HCT116 (cell line): ENCODE measurements at regions not wholly inside any gene's neighbourhood (a gene's known extent, or its start where the extent isn't known, plus 50 kb on each side); places are given as distances from the start of the nearest gene placed in this dataset.

Experiments used
- ATAC-seq: fragments of 200-7000 bp; cut with Tn5 transposase; 2 replicates; pipeline ENCODE4 v1.9.1; 2020; ENCODE audit warnings: mild to moderate bottlenecking, moderate library complexity
- BruUV-seq: library from RNA; stranded (reverse); fragments of 400-500 nt; replicated peaks from 2 replicates; lab custom pipeline; 2021; lab: Mats Ljungman, UMichigan
- CTCF ChIA-PET: fragments of 300-600 bp; sonication (Branson Sonifier 250); formaldehyde crosslinking; loops from one replicate; lab custom pipeline; 2021; ENCODE audit warnings: antibody characterized with exemption; lab: Charles Lee
- POLR2A ChIA-PET: fragments of 300-600, 350-600 bp; sonication (Branson Sonifier 250); formaldehyde crosslinking; loops from one replicate; lab custom pipeline; 2021; ENCODE audit warnings: antibody characterized with exemption; lab: Charles Lee
- RAD21 ChIA-PET, 2 experiments: fragments of 300-600 bp; sonication (Branson Sonifier 250); formaldehyde crosslinking; loops; one replicate each; lab custom pipeline; 2023; ENCODE audit warnings: low total read pairs in 2 of 2; ENCODE audit not compliant: uncharacterized antibody in 2 of 2, unreplicated experiment in 2 of 2, low non-redundant PET in 1 of 2; lab: Charles Lee
- DNase-seq: peaks from one replicate; pipeline ENCODE4 v3.0.0-alpha.2; 2010; ENCODE audit warnings: low read depth, low spot score
- H2AFZ ChIP-seq: fragments of 200-600 bp; shearing (Covaris generic), sonication (generic); 2 replicates; pipeline ENCODE4 v1.6.1; 2017; ENCODE audit warnings: low read depth, mixed run types, mixed read lengths, antibody characterized with exemption, low read length; ENCODE audit not compliant: poor library complexity, severe bottlenecking
- H3K27ac ChIP-seq: 2 replicates; pipeline ENCODE4 v1.5.1; 2012; ENCODE audit warnings: low read depth, low read length
- H3K27me3 ChIP-seq: fragments of 200-600 bp; sonication (generic); 2 replicates; pipeline ENCODE4 v1.6.1; 2016; ENCODE audit warnings: mixed run types, low read length, mixed read lengths; ENCODE audit not compliant: insufficient read depth
- H3K36me3 ChIP-seq, 2 experiments: fragments of 200-500 bp in 1 of 2; fragments of 200-600 bp in 1 of 2; sonication (Bioruptor generic) in 1 of 2; sonication (generic) in 1 of 2; 2 replicates each; pipeline versions ENCODE4 v1.5.1 to v1.6.1; 2014 to 2016; ENCODE audit warnings: low read length in 2 of 2, inconsistent platforms in 1 of 2, mixed read lengths in 1 of 2, mixed run types in 1 of 2; ENCODE audit not compliant: insufficient read depth in 2 of 2, control insufficient read depth in 1 of 2
- H3K4me1 ChIP-seq, 2 experiments: fragments of 200-600 bp in 1 of 2; sonication (generic) in 1 of 2; 2 replicates each; pipeline versions ENCODE4 v1.5.1 to v1.6.1; 2012 to 2017; ENCODE audit warnings: low read length in 2 of 2, inconsistent platforms in 1 of 2, mild to moderate bottlenecking in 1 of 2, mixed read lengths in 1 of 2, mixed run types in 1 of 2, moderate library complexity in 1 of 2; ENCODE audit not compliant: insufficient read depth in 2 of 2, control insufficient read depth in 1 of 2
- H3K4me2 ChIP-seq: fragments of 200-600 bp; sonication (generic); 2 replicates; pipeline ENCODE4 v1.6.1; 2017; ENCODE audit warnings: mixed run types, low read length, mixed read lengths
- H3K4me3 ChIP-seq, 2 experiments: fragments of 200-600 bp in 1 of 2; sonication (generic) in 1 of 2; replicated peaks in 1 of 2; 2 replicates each; pipeline ENCODE4 v1.5.1; 2011 to 2016; ENCODE audit warnings: low read length in 2 of 2, control low read depth in 1 of 2, low read depth in 1 of 2, mild to moderate bottlenecking in 1 of 2, mixed read lengths in 1 of 2, mixed run types in 1 of 2
- H3K79me2 ChIP-seq: fragments of 200-600 bp; sonication (generic); 2 replicates; pipeline ENCODE4 v1.6.1; 2017; ENCODE audit warnings: mild to moderate bottlenecking, mixed run types, low read length, moderate library complexity, mixed read lengths; ENCODE audit not compliant: insufficient read depth
- H3K9ac ChIP-seq: fragments of 200-600 bp; sonication (generic); 2 replicates; pipeline ENCODE4 v1.6.1; 2016; ENCODE audit warnings: low read length, mixed read lengths
- H3K9me2 ChIP-seq: fragments of 200-600 bp; sonication (generic), shearing (Covaris generic); 2 replicates; pipeline ENCODE4 v1.6.1; 2017; ENCODE audit warnings: mixed run types, mild to moderate bottlenecking, moderate library complexity; ENCODE audit not compliant: insufficient read depth
- H3K9me3 ChIP-seq, 2 experiments: fragments of 200-500 bp in 1 of 2; fragments of 200-600 bp in 1 of 2; sonication (Bioruptor generic) in 1 of 2; sonication (generic) in 1 of 2; 2 replicates each; pipeline ENCODE4 v1.6.1; 2014 to 2017; ENCODE audit warnings: low read length in 2 of 2, mixed read lengths in 2 of 2, inconsistent platforms in 1 of 2, low read depth in 1 of 2, mild to moderate bottlenecking in 1 of 2, mixed run types in 1 of 2, moderate library complexity in 1 of 2; ENCODE audit not compliant: control insufficient read depth in 1 of 2, insufficient read depth in 1 of 2
- H4K20me1 ChIP-seq: fragments of 200-600 bp; sonication (generic), shearing (Covaris generic); 2 replicates; pipeline ENCODE4 v1.6.1; 2017; ENCODE audit warnings: mixed run types, mild to moderate bottlenecking, moderate library complexity; ENCODE audit not compliant: insufficient read depth
- CEBPB ChIP-seq: IDR thresholded peaks from 2 replicates; pipeline ENCODE4 v1.6.1; 2012; ENCODE audit warnings: low read depth
- EGR1 ChIP-seq: IDR thresholded peaks from 2 replicates; pipeline ENCODE4 v1.6.1; 2012; ENCODE audit warnings: low read depth
- ELF1 ChIP-seq: IDR thresholded peaks from 2 replicates; pipeline ENCODE4 v1.6.1; 2012; ENCODE audit warnings: low read depth, borderline replicate concordance
- JUND ChIP-seq: IDR thresholded peaks from 2 replicates; pipeline ENCODE4 v1.6.1; 2012
- POLR2AphosphoS5 ChIP-seq: IDR thresholded peaks from 2 replicates; pipeline ENCODE4 v1.6.1; 2011; ENCODE audit warnings: mild to moderate bottlenecking, low read depth, low read length, moderate library complexity
- RAD21 ChIP-seq: IDR thresholded peaks from 2 replicates; pipeline ENCODE4 v1.6.1; 2012; ENCODE audit warnings: low read depth, mild to moderate bottlenecking
- SP1 ChIP-seq: IDR thresholded peaks from 2 replicates; pipeline ENCODE4 v1.6.1; 2012; ENCODE audit warnings: low read depth
- TCF7L2 ChIP-seq: IDR thresholded peaks from 2 replicates; pipeline ENCODE4 v1.7.0; 2011; ENCODE audit warnings: borderline replicate concordance, inconsistent platforms; ENCODE audit not compliant: insufficient read depth, insufficient read length; ENCODE audit errors: extremely low read depth
- YY1 ChIP-seq: IDR thresholded peaks from 2 replicates; pipeline ENCODE4 v1.6.1; 2011; ENCODE audit warnings: low read length, low read depth, moderate library complexity, mild to moderate bottlenecking; ENCODE audit not compliant: insufficient replicate concordance; ENCODE audit errors: extremely low read depth
- ZFX ChIP-seq: fragments of 450-650 bp; IDR thresholded peaks from 2 replicates; pipeline ENCODE4 v1.6.1; 2017
- ZNF274 ChIP-seq: fragments of 200-500 bp; sonication (Bioruptor generic); IDR thresholded peaks from 2 replicates; pipeline ENCODE4 v1.6.1; 2014; ENCODE audit warnings: mild to moderate bottlenecking, low read depth, low read length, inconsistent platforms
- intact Hi-C: fragments of 100-400 bp; cut with micrococcal nuclease; formaldehyde crosslinking; loops from 2 replicates; pipeline ENCODE4 v1.10.0; 2022
- TF ChIP-seq, protein P1 (sequence below), 3 experiments: fragments of 200-600 bp in 1 of 3; sonication (generic) in 1 of 3; IDR thresholded peaks in 2 of 3; conservative IDR thresholded peaks in 1 of 3; 2 replicates each; pipeline ENCODE4 v1.5.1; 2012 to 2017; ENCODE audit warnings: low read depth in 2 of 3, low read length in 2 of 3, antibody characterized with exemption in 1 of 3, borderline replicate concordance in 1 of 3, control low read depth in 1 of 3, mild to moderate bottlenecking in 1 of 3, mixed read lengths in 1 of 3, mixed run types in 1 of 3, moderate library complexity in 1 of 3; ENCODE audit not compliant: insufficient read depth in 1 of 3
- TF ChIP-seq, protein P2 (sequence below): IDR thresholded peaks from 2 replicates; pipeline ENCODE4 v1.6.1; 2011; ENCODE audit warnings: mild to moderate bottlenecking, low read length, moderate library complexity; ENCODE audit not compliant: insufficient replicate concordance; ENCODE audit errors: extremely low read depth
- TF ChIP-seq, protein P3 (sequence below): IDR thresholded peaks from 2 replicates; pipeline ENCODE4 v1.6.1; 2012
- TF ChIP-seq, protein P4 (sequence below): IDR thresholded peaks from 2 replicates; pipeline ENCODE4 v1.6.1; 2012; ENCODE audit warnings: low read depth

DNA sequence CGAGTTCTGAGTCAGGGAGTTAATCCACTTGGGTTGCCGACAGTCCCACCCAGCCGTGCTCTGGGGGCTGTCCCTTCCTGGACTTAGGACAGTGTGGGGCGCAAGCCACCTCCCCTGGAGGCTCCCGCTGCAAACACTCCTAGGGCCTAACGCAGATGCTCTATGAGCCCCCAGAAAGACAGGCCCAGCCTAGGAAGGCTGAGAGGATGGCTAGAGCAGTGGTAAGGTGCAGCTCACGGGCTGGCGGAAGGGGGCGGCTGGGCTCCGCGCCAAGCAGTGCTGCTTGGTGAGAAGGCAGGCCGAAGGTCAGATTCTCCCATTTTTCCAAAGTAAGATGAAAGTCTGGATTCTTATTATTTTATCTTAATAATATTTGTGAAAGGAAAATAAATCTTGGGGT is 84.6 kb upstream of the ALDH1L1 start:
- CTCF ChIA-PET = no interaction called here
- BruUV-seq = no TSS peak
- no peak overlapping the region for H3K4me2 ChIP-seq
- no peak for TF ChIP-seq ZFX
- TF ChIP-seq YY1 = no peak
- TF ChIP-seq POLR2AphosphoS5 = no peak
- TF ChIP-seq RAD21 = no peak
- TF ChIP-seq, protein P1, sequence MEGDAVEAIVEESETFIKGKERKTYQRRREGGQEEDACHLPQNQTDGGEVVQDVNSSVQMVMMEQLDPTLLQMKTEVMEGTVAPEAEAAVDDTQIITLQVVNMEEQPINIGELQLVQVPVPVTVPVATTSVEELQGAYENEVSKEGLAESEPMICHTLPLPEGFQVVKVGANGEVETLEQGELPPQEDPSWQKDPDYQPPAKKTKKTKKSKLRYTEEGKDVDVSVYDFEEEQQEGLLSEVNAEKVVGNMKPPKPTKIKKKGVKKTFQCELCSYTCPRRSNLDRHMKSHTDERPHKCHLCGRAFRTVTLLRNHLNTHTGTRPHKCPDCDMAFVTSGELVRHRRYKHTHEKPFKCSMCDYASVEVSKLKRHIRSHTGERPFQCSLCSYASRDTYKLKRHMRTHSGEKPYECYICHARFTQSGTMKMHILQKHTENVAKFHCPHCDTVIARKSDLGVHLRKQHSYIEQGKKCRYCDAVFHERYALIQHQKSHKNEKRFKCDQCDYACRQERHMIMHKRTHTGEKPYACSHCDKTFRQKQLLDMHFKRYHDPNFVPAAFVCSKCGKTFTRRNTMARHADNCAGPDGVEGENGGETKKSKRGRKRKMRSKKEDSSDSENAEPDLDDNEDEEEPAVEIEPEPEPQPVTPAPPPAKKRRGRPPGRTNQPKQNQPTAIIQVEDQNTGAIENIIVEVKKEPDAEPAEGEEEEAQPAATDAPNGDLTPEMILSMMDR (IDR thresholded peaks at IDR 0.05 in 2 of 3, conservative IDR thresholded peaks at IDR 0.05 in 1 of 3; ENCODE audit: borderline replicate concordance in 1 of 3, insufficient read depth in 1 of 3, low read depth in 2 of 3, low read length in 2 of 3) = no peak
- TF ChIP-seq CEBPB = no peak
- TF ChIP-seq JUND = no peak
- TF ChIP-seq ELF1 = no peak
- TF ChIP-seq, protein P2, sequence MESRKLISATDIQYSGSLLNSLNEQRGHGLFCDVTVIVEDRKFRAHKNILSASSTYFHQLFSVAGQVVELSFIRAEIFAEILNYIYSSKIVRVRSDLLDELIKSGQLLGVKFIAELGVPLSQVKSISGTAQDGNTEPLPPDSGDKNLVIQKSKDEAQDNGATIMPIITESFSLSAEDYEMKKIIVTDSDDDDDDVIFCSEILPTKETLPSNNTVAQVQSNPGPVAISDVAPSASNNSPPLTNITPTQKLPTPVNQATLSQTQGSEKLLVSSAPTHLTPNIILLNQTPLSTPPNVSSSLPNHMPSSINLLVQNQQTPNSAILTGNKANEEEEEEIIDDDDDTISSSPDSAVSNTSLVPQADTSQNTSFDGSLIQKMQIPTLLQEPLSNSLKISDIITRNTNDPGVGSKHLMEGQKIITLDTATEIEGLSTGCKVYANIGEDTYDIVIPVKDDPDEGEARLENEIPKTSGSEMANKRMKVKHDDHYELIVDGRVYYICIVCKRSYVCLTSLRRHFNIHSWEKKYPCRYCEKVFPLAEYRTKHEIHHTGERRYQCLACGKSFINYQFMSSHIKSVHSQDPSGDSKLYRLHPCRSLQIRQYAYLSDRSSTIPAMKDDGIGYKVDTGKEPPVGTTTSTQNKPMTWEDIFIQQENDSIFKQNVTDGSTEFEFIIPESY = no peak
- TF ChIP-seq, protein P3, sequence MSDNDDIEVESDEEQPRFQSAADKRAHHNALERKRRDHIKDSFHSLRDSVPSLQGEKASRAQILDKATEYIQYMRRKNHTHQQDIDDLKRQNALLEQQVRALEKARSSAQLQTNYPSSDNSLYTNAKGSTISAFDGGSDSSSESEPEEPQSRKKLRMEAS = no peak
- TF ChIP-seq, protein P4, sequence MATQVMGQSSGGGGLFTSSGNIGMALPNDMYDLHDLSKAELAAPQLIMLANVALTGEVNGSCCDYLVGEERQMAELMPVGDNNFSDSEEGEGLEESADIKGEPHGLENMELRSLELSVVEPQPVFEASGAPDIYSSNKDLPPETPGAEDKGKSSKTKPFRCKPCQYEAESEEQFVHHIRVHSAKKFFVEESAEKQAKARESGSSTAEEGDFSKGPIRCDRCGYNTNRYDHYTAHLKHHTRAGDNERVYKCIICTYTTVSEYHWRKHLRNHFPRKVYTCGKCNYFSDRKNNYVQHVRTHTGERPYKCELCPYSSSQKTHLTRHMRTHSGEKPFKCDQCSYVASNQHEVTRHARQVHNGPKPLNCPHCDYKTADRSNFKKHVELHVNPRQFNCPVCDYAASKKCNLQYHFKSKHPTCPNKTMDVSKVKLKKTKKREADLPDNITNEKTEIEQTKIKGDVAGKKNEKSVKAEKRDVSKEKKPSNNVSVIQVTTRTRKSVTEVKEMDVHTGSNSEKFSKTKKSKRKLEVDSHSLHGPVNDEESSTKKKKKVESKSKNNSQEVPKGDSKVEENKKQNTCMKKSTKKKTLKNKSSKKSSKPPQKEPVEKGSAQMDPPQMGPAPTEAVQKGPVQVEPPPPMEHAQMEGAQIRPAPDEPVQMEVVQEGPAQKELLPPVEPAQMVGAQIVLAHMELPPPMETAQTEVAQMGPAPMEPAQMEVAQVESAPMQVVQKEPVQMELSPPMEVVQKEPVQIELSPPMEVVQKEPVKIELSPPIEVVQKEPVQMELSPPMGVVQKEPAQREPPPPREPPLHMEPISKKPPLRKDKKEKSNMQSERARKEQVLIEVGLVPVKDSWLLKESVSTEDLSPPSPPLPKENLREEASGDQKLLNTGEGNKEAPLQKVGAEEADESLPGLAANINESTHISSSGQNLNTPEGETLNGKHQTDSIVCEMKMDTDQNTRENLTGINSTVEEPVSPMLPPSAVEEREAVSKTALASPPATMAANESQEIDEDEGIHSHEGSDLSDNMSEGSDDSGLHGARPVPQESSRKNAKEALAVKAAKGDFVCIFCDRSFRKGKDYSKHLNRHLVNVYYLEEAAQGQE = no peak
- TF ChIP-seq EGR1 = no peak
- no peak for TF ChIP-seq ZNF274
- no peak for TF ChIP-seq SP1
- TF ChIP-seq TCF7L2 = no peak
- H4K20me1 ChIP-seq = no peaks in the 10 kb centered on the region
- H3K27me3 ChIP-seq = no peaks in the 10 kb centered on the region
- POLR2A ChIA-PET = no interaction called here
- H3K9ac ChIP-seq = no peak overlapping the region
- H3K9me2 ChIP-seq = no peaks in the 10 kb centered on the region
- no peaks in the 10 kb centered on the region for H3K9me3 ChIP-seq
- no peaks in the 10 kb centered on the region for H3K79me2 ChIP-seq
- no peaks in the 10 kb centered on the region for H3K36me3 ChIP-seq
- H3K4me3 ChIP-seq = no peak overlapping the region
- H3K27ac ChIP-seq = no peak overlapping the region
- H3K4me1 ChIP-seq = peaks cover 10 to 47% of the 10 kb centered on the region in 2 experiments
- H2AFZ ChIP-seq = no peak overlapping the region
- RAD21 ChIA-PET = no interaction called here
- intact Hi-C loops = no loop called here
- no peak for DNase-seq
- no peak for ATAC-seq
